Occipital lobe (tissue), 1 donor: ENCODE measurements at regions not wholly inside any gene's neighbourhood (a gene's known extent, or its start where the extent isn't known, plus 50 kb on each side); places are given as distances from the start of the nearest gene placed in this dataset.
A peak's percentile ranks its signal among the peaks of the same experiment; 100 is the strongest.

Source experiments
- DNase-seq: peaks from one replicate; lab custom pipeline; 2025; lab: John Stamatoyannopoulos, UW

DNA sequence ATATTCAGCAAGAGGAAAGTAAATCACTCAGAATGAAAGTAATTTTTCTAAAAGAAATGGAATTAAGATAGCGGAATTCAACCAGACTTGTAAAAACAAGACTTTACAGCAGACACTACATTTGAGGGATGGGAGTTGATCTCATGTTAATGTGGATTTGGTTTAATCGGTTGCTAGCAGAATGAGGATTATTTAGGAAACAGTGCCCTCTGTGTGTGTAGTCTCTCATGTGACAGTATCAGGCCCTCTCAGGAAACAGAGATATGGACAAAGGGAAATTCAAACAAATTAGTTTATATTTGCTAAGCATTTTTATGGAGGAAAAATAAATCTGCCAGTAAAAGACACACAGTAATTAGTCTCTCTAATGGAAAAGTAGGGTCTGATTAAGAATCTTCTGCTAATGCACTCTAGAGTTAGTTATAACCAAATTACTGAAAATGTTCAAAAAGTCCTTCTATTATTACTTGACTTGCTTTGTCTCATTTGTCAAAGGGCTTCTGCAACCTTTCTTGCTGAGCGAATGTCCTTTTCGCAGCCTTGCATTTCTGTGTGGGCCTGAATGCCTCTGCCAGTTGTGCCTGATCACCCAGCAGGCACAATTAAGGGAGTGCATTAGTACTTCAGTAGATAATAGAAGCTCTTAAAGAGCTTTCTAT, 1282.3 kb upstream of the TENM3 start:
- DNase-seq: no peak

DNA sequence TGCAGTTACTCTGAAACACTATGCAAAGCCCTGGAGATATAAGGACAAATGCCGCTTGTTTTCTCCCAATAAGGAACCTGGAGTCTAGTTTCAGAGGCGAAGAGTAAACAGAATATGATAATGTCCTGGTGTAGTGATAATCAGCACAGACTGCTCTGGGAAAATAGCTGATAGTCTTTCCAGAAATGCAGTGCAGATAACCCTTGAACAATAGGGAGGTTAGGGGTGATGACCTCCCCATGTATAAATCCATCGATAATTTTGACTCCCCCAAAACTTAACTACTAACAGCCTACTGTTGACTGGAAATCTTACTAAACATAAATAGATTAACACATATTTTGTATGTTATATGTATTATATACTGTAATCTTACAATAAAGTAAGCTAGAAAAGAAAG, 1280.9 kb upstream of the TENM3 start:
- DNase-seq: no peak

DNA sequence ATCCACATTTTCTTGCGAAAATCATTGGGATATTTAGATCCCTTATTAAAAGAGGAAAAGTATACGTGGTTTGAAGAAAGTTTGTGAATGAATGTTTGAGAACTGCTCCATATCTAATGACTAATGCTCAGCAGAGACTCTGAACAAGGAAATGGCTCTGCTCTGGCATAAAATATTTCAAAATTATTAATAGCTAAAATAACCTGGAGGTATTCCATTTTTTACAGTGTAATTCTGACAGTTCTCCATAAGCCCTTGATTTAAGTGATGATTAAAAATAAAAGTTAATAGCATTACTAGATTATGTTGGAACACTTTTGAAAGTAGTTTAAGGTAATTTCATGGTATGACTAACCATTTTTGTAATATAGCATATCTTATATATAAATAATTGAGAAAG, 1276.9 kb upstream of the TENM3 start:
- no peak for DNase-seq

DNA sequence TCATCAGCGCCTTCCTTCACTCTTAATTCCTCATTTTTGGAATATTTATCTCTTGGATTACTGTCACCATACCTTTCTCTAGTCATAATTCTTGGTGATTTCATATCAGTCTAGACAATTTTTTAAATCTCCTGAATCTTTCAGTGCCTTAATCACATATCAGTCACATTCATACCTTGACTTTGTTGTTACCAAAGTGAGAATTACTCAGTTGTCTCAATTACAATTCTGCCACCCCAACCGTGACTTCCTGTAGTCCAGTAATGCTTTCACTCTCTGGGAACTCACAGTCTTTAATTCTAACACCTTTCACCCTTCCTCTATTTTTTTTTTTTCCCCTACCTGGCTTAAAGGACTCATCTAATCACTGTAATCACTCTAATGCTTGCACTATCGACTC, 1275.3 kb upstream of the TENM3 start:
- DNase-seq: no peak

DNA sequence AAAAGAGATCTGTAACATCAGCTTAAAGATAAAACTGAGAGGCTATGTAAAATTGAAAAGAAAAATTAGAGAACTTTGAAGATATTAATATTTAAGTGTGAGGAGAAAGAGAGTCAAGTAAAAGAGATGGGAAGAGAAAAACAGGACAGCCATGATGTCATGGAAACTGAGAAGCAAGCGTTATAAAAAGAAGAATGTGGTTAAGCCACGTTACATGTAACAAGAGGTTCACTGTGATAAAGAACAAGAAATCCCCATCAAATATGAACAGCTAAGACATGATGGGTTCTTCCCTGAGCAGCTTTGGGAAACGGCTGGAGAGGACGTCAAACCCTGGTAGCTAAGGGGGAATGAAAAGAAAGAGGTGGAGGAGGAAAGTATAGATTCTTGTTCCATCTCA, 1269.3 kb upstream of the TENM3 start:
- DNase-seq: no peak

DNA sequence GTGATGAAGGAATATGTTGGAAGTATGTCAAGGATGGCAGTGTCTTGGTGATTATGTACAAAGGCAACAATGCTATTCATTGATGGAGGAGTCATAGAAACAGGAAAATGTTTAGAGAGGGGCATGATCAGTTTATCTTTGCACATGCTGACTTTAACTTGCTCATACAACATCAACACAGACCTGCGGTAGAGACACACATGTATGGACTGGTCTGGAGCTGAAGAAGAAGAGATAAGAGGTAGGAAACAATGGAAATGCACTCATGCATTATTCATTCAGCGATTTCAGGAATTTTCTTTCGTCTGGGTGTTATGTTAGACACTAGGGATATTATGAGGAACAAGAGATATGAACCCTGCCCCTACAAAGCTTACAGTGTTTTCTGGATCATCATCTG, 1252.3 kb upstream of the TENM3 start:
- no peak for DNase-seq

DNA sequence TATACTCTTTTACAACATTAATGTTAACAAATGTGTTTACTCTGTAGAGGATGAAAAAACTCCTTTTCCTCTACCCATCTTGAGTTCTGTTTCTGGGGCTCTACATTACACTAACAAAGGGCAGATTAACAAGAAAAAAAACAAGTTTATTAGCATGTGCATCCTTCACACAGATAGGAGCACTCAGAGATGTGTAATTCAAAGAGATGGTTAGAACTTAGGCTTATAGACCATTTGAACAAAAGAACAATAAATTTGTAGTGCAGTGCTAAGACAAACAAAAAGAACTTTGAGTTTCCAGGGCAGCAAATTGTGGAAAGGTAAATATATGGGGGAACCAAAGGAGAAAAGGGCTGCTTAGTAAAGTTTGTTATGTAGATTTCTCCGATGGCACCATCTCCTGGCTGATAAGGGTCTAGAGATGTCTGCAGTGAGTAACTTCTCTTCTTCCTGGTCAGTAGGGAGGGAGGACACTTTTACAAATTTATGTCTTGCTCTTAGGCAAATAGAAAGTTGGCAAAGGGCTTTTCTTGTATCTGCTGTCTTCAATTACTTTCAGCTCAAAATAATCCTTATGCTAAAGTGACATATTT, 1249.9 kb upstream of the TENM3 start:
- DNase-seq: no peak

DNA sequence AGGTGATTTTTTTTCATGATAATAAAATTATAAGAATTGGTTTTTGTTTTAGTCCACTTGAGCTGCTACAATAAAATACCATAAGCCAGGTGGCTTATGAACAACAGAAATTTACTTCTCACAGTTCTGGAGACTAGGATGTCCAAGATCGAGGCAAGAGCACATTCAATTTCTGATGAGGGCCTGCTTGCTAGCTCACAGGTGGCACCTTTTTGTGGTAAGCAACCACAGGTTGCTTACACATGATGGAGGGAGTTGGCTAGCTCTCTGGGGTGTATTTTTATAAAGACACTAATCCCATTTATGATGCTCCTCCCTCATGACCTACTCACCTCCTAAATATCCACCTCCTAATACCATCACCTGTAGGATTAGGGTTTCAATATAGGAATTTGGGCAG, 1248.5 kb upstream of the TENM3 start:
- no peak for DNase-seq

DNA sequence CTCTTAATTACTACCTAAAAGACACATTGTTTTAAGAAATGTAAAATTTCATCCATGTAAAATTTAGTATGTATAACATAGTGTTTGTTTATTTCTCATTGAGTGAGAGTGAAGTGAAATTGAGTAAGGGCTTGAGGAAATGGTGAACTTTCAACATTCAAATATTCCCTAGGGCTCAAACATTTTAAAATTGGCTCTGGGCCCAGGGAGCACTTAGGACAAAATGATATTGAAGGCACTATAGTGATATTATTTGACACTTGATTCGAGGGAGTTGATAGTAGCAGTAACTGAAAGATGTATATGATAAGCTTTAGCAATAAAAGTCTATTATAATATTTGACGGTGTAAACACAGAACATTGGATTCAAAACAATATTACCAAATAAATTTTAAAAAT, 1244.0 kb upstream of the TENM3 start:
- no peak for DNase-seq

DNA sequence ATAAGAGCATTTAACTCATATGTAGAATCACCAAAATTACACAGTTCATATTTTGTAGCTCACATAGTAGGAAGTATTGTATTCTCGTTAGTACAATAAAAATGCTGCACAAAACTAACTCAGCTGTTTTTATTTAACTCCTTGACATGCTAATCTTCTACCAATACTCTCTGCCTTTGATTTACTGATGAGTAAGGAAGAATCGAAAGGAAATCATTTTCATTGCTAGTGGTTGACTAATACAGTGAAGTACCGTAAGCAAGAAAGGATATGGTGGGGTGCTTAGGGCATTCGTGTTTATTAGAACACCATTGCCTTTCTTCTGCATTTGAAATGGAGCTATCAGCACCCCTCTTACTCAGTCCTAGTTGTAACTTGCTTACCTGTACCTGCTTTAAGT, 1239.1 kb upstream of the TENM3 start:
- DNase-seq: no peak

DNA sequence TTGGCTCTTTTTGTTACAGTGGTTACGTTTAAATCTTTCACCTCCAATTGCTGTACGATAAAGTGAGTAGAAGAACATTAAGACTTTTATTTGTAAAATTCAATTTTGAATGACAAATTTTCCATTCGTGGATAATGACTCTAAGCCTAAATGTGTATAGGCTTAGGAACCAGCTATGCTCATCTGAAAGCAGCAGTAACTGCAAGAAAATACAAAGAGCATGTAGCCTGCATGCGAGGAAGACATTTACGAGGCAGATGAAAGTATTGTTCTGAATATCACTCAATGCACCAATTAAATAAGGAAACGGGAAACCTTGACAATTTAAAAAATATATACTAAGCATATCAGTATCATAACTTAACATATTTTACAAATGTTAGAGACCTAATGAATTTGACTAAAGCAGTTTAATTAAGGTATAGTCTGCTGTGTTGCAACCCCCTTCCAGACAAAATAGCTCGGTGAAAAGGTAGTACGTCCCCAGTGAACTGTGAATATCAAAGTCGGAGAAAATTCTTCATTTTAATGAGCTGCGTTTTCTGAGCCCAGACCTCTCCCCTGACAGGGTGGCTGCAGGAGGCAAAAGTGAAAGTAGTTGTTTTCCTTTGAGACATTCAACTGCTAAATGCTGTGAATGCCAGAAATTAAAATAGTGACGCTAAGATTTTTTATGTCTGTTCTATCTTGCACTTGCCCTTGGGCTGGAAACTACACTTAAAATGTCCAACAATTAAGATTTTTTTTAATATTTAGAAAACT, 1236.5 kb upstream of the TENM3 start:
- DNase-seq: no peak

DNA sequence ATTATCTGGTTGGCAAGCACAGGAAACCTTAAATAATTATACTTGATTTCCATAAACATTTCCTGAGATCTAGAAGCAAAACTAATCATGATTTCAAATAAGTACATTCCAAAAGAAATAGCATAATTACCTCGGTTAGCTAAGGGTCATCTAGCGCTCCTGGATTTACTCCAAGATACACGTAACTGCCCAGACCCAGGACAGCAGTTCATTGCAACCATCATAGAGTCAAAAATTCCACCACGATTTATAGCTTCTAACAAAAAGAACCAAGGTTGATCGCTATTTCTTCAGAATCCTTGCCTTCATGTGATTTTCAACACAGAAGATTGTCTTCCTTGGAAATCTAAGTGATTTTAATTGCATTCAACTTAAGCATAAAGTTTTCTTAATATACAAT, 1235.5 kb upstream of the TENM3 start:
- no peak for DNase-seq

DNA sequence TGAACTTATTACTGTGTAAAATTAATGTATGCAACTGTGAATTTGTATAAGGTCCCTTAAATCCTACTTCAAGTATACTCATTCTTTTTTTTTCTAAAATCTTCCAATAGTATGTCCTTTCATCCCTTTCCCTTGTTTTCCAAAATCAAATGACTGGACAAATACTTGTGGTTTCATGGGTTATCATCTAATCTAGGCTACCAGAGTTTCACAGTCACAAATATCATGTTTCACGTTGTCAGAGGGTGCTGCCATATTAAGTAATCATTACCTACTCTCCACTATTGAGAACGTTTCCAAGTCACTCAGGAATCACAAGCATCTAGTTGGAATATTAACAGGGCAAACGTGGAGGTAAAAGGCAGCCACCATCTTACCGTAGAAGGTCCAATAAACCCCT, 1235.0 kb upstream of the TENM3 start:
- DNase-seq: no peak

DNA sequence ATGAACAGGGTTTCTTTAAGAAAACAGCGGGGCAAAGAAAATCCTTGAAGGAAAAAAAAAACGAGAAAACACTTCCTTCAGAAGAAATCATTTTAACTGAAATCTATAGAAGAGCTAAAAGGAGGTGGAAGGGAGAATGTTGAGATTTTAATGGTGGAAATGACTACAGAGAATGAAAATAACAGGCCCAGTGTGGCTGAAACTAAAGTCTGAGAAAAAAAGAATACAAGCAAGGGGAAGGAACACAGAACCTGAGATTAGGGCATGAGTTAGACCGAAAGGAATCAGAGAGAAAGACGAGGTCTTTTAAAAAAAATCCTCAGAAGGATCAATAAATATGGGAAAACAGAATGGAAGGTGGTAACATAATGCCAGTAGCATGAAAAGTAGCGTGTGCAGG, 1230.0 kb upstream of the TENM3 start:
- DNase-seq: no peak

DNA sequence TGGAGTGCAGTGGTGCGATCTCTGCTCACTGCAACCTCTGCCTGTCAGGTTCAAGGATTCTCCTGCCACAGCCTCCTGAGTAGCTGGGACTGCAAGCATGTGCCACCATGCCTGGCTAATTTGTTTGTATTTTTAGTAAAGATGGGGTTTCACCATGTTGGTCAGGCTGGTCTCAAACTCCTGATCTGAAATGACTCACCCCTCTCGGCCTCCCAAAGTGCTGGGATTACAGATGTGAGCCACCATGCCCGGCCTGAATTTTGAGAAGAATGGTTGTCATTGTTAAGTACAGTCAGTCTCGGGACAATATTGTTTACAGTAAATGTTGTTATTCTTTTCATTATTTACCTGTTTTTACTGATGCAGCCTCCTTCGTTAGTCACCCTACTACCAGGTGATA, 1226.2 kb upstream of the TENM3 start:
- no peak for DNase-seq

DNA sequence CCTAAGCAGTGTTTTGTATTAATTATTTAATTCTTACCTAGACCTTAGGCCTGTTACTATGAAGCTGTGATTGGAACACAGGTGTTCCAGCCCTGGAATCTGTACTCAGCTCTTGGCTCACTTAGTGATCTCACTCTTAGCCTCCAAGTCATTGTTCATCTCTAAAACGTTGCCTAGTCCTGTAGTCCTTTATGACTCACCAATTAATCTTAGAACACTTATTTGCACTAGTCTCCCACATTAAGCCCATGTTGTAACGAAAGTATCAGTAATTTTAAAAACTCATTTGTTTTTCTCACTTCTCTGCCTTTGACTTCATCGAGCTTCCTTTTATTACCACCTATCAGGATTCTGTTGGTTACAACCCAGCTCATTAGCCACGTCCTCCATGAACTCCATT, 1224.7 kb upstream of the TENM3 start:
- no peak for DNase-seq

DNA sequence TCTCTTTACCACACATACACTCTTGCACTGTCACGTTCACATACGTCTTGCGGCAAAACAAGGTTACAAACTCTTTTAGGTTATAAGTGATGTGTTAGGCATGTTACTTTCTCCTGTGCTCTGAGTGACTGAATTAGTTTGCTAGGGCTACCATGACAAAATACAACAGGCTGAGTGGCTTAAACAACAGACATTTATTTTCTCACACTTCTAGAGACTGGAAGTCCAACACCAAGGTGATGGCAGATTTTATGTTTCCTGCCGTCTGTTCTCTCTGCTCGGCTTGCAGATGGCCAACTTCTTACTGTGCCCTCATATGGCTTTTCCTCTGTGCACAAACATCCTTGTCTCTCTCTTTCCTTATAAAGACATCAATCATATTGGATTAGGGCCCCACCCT, 1224.3 kb upstream of the TENM3 start:
- DNase-seq: no peak

DNA sequence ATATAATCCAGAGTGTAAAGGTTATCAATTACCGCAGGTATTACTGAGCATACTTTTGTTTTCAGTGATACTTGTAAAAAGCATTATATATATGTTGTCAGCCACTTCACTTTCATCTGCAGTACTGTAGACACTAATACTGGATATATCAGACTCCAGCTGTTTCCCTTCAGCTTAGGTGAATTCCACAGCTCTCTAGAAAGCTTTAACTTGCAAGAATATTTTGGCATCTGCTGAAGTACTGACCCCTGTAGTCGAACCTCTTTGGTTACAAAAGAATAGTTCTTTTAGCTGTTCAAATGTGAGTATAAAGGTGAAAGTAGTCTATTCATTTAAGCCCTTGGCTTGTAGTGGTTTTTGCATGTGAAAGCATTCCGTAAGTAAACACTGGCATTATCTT, 1222.7 kb upstream of the TENM3 start:
- no peak for DNase-seq

DNA sequence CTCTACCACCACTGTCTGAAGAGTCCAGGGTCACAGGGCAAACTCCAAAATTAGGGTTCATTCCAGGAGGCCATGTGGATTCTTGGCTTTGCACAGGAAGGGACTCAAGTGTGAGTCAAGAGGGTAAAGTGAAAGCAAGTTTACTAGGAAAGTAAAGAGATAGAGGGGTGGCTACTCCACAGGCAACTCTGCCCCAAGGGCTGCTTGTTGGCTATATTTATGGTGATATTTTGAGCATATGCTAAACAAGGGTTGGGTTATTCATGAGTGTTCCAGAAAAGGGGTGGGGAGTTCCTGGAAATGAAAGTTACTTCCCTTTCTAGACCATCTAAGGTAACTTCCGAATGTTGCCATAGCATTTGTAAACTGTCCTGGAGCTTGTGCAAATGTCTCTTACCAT, 1222.0 kb upstream of the TENM3 start:
- no peak for DNase-seq

DNA sequence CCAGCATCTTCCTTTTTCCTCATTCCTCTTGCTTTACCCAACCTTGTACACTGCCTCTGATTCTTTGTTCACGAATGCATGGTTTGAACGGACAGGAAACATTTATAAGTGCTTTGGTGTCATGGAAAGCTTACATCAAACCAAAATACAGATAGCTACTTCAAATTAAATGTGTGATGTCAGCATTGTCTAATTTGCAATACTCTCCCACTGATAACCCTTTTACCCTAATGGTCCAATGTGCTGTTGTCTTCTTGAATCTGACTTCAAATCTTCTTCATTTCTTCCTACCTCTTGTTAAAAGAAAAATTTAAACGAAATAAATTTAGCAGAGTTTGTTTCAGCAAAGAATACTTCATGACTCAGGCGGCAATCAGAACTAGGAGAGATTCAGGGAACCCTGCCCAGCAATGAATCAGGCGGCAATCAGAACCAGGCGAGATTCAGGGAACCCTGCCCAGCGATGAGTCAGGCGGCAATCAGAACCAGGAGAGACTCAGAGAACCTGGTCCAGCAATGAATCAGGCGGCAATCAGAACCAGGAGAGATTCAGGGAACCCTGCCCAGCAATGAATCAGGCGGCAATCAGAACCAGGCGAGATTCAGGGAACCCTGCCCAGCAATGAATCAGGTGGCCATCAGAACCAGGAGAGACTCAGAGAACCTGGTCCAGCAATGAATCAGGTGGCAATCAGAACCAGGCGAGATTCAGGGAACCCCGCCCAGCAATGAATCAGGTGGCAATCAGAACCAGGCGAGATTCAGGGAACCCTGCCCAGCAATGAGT, 1212.9 kb upstream of the TENM3 start:
- peak; percentile 70 for DNase-seq

DNA sequence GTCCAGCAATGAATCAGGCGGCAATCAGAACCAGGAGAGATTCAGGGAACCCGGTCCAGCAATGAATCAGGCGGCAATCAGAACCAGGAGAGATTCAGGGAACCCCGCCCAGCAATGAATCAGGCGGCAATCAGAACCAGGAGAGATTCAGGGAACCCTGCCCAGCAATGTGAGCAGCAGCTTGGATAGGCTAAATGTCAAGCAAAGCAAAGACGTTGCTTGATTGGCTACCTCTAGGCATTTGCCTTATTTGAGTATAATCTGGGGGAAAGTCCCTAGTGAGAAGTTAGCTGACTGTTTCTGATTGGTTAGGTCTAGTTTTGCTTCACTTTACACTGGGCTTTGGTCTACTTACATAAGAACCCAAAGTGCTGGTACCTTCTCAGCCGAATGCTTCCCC, 1212.2 kb upstream of the TENM3 start:
- DNase-seq: no peak

DNA sequence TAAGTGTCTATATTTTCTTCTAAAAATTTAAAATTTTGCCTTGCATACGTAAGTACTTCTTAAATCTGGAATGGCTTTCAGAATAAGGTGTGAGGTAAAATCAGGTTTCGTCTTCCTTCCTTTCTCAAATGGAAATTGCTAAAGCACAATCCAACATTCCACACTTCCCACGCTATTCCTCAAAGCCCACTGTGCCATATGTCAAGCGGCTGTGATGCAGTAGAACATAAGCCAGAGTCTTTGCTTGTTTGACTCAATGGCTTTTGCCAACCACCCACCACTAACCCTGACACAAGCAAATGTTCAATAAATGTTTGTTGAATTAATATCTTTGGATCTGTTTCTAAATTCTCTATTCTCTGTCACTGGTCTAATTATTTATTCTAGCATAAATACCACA, 1199.7 kb upstream of the TENM3 start:
- DNase-seq: no peak
